DND-41 (cell line): ENCODE measurements at regions not wholly inside any gene's neighbourhood (a gene's known extent, or its start where the extent isn't known, plus 50 kb on each side); places are given as distances from the start of the nearest gene placed in this dataset.

Experiments used
- CTCF ChIP-seq: IDR thresholded peaks from 2 replicates; pipeline ENCODE4 v1.5.1; 2012; ENCODE audit warnings: borderline replicate concordance, low read length, moderate library complexity, mild to moderate bottlenecking; ENCODE audit not compliant: poor library complexity, severe bottlenecking; ENCODE audit errors: extremely low read depth
- EZH2 ChIP-seq: IDR thresholded peaks from 3 replicates; pipeline ENCODE4 v1.6.1; 2012; ENCODE audit warnings: borderline replicate concordance, low read depth, mild to moderate bottlenecking, moderate library complexity, low read length, inconsistent platforms; ENCODE audit not compliant: severe bottlenecking

GRCh38 chr4:62196338-62196737 is 996.2 kb downstream of the ADGRL3 start:
- no peak for TF ChIP-seq CTCF
- no peak for TF ChIP-seq EZH2
